ENCODE measurements at regions not wholly inside any gene's neighbourhood (a gene's known extent, or its start where the extent isn't known, plus 50 kb on each side); places are given as distances from the start of the nearest gene placed in this dataset.
"Not testable (repeated sequence)": the region's sequence is repeated elsewhere in the genome, so short reads cannot be mapped to it uniquely, and the experiment has no call there.

DNA sequence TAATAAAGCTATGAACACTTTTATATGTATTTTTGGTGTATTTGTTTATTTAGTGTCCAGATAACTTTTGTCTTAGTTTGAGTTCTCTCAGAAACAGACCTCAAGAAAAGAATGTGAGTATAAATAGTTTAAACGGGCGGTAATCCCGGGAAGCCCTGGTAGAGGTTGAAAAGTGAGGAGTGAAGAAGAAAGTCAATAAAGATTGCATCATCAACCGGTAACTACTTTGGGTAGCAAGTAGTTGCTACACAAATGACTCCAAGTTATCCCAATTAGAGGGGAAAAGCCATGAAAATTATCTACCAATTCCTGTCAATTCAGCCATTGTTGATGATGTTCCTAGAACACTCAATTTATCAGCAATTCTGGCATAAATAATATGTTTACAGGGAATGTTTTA lies 870.3 kb upstream of the RAG2 start:
- no peak overlapping the region for H3K4me3 ChIP-seq (ENCODE audit: low read depth in 1 of 2, low read length in 2 of 2)
- H3K27ac ChIP-seq (ENCODE audit: low read depth, low read length) = no peak overlapping the region
- no peaks in the 10 kb centered on the region for H3K4me1 ChIP-seq (ENCODE audit: insufficient read depth, low read length)
- H3K9me3 ChIP-seq (ENCODE audit: low read length) = no peaks in the 10 kb centered on the region
- H3K9ac ChIP-seq (ENCODE audit: low read length) = no peak overlapping the region
- H3K27me3 ChIP-seq (ENCODE audit: control insufficient read depth in 1 of 2, insufficient read depth in 2 of 2, low read length in 2 of 2) = no peaks in the 10 kb centered on the region
- H3K36me3 ChIP-seq (ENCODE audit: insufficient read depth, low read length) = no peaks in the 10 kb centered on the region

DNA sequence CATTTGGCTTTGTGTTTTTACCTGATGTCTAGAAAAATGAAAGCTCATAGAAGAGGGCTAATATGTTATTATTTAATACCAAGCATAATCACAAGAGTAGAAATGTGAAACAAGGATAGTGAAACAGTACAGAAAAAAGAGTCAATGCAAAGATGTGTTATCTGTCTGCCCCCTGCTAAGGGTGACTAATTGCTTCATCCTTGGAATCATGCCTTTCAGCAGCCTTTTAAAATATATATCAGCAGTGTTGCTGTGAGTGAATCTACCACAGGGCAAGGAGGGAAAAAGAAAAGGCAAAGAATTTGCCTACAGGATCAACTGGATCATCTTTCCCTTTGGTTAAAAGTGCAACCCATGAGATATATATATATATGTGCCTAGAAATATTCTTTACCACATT lies 867.2 kb upstream of the RAG2 start:
- no peak overlapping the region for H3K4me3 ChIP-seq (ENCODE audit: low read depth in 1 of 2, low read length in 2 of 2)
- H3K9ac ChIP-seq (ENCODE audit: low read length) = no peak overlapping the region
- no peaks in the 10 kb centered on the region for H3K9me3 ChIP-seq (ENCODE audit: low read length)
- H3K27ac ChIP-seq (ENCODE audit: low read depth, low read length) = no peak overlapping the region
- no peaks in the 10 kb centered on the region for H3K36me3 ChIP-seq (ENCODE audit: insufficient read depth, low read length)
- H3K4me1 ChIP-seq (ENCODE audit: insufficient read depth, low read length) = no peaks in the 10 kb centered on the region
- no peaks in the 10 kb centered on the region for H3K27me3 ChIP-seq (ENCODE audit: control insufficient read depth in 1 of 2, insufficient read depth in 2 of 2, low read length in 2 of 2)

DNA sequence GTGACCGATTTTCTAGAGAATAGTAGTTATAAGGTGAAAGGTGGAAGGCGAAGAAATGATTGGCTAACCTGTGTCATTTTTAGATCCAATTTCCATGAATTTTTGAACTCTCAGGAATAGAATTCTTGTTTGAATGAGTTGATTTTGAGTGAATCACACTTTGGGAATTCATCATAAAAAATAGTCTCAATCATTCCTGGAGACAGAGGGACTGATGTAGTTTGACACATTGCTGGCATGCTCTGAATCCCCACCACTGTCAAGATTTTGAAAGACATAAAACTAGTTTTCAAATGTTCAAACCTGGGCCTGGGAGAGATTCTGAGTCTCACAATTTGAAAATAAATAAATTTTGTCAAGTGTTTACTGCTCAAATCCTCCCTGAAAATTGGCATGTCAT lies 861.4 kb upstream of the RAG2 start:
- Histone ChIP-seq H3K4me1 (ENCODE audit: insufficient read depth, low read length) (no peaks in the 10 kb centered on the region), H3K9ac (ENCODE audit: low read length) (no peak overlapping the region)

DNA sequence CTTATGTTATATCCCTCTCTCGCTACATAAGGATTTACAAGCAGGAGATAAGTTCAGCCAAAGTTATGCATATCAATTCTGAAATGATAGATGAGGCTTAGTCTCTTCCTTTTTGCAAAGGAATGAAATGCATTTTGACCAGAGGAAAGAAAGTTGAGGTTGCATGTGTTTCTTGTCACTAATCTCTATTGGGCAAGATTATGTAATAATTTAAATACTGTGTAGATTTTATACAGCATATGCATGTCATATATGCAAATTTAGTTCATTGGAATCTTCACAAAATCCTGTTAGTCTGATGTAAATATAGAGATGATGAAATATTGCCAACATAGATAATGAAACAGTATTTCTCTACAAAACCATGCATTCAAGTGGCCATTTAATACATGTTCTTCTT lies 858.7 kb upstream of the RAG2 start:
- H3K9ac ChIP-seq (ENCODE audit: low read length) = no peak overlapping the region
- no peaks in the 10 kb centered on the region for H3K9me3 ChIP-seq (ENCODE audit: low read length)
- no peaks in the 10 kb centered on the region for H3K4me1 ChIP-seq (ENCODE audit: insufficient read depth, low read length)
- no peaks in the 10 kb centered on the region for H3K27me3 ChIP-seq (ENCODE audit: control insufficient read depth in 1 of 2, insufficient read depth in 2 of 2, low read length in 2 of 2)
- H3K36me3 ChIP-seq (ENCODE audit: insufficient read depth, low read length) = no peaks in the 10 kb centered on the region
- H3K27ac ChIP-seq (ENCODE audit: low read depth, low read length) = no peak overlapping the region
- H3K4me3 ChIP-seq (ENCODE audit: low read depth in 1 of 2, low read length in 2 of 2) = no peak overlapping the region

More for the DNA sequence above, 861.4 kb upstream of the RAG2 start:
- no peaks in the 10 kb centered on the region for H3K27me3 ChIP-seq (ENCODE audit: control insufficient read depth in 1 of 2, insufficient read depth in 2 of 2, low read length in 2 of 2)
- no peak overlapping the region for H3K4me3 ChIP-seq (ENCODE audit: low read depth in 1 of 2, low read length in 2 of 2)
- H3K9me3 ChIP-seq (ENCODE audit: low read length) = no peaks in the 10 kb centered on the region
- no peaks in the 10 kb centered on the region for H3K36me3 ChIP-seq (ENCODE audit: insufficient read depth, low read length)
- no peak overlapping the region for H3K27ac ChIP-seq (ENCODE audit: low read depth, low read length)

- no peak overlapping the region for H3K9ac ChIP-seq (ENCODE audit: low read length)
- no peak overlapping the region for H3K27ac ChIP-seq (ENCODE audit: low read depth, low read length)
- no peak overlapping the region for H3K4me3 ChIP-seq (ENCODE audit: low read depth in 1 of 2, low read length in 2 of 2)
- H3K9me3 ChIP-seq (ENCODE audit: low read length) = no peaks in the 10 kb centered on the region
- H3K27me3 ChIP-seq (ENCODE audit: control insufficient read depth in 1 of 2, insufficient read depth in 2 of 2, low read length in 2 of 2) = no peaks in the 10 kb centered on the region
- no peaks in the 10 kb centered on the region for H3K36me3 ChIP-seq (ENCODE audit: insufficient read depth, low read length)
- no peaks in the 10 kb centered on the region for H3K4me1 ChIP-seq (ENCODE audit: insufficient read depth, low read length)
Observed at GRCh38 chr11:37451903-37452302, 853.9 kb upstream of the RAG2 start.

- Histone ChIP-seq H3K9me3 (ENCODE audit: low read length) (no peaks in the 10 kb centered on the region), H3K27ac (ENCODE audit: low read depth, low read length) (no peak overlapping the region), H3K36me3 (ENCODE audit: insufficient read depth, low read length) (no peaks in the 10 kb centered on the region), H3K27me3 (ENCODE audit: control insufficient read depth in 1 of 2, insufficient read depth in 2 of 2, low read length in 2 of 2) (no peaks in the 10 kb centered on the region), H3K4me1 (ENCODE audit: insufficient read depth, low read length) (no peaks in the 10 kb centered on the region), H3K4me3 (ENCODE audit: low read depth in 1 of 2, low read length in 2 of 2) (no peak overlapping the region), H3K9ac (ENCODE audit: low read length) (no peak overlapping the region)
Observed at GRCh38 chr11:37450613-37451012, 852.6 kb upstream of the RAG2 start.

GRCh38 chr11:37449146-37449545 lies 851.1 kb upstream of the RAG2 start:
- no peaks in the 10 kb centered on the region for H3K9me3 ChIP-seq (ENCODE audit: low read length)
- H3K36me3 ChIP-seq (ENCODE audit: insufficient read depth, low read length) = no peaks in the 10 kb centered on the region
- H3K4me1 ChIP-seq (ENCODE audit: insufficient read depth, low read length) = no peaks in the 10 kb centered on the region
- H3K27me3 ChIP-seq (ENCODE audit: control insufficient read depth in 1 of 2, insufficient read depth in 2 of 2, low read length in 2 of 2) = no peaks in the 10 kb centered on the region
- H3K4me3 ChIP-seq (ENCODE audit: low read depth in 1 of 2, low read length in 2 of 2) = no peak overlapping the region
- no peak overlapping the region for H3K27ac ChIP-seq (ENCODE audit: low read depth, low read length)
- H3K9ac ChIP-seq (ENCODE audit: low read length) = no peak overlapping the region

DNA sequence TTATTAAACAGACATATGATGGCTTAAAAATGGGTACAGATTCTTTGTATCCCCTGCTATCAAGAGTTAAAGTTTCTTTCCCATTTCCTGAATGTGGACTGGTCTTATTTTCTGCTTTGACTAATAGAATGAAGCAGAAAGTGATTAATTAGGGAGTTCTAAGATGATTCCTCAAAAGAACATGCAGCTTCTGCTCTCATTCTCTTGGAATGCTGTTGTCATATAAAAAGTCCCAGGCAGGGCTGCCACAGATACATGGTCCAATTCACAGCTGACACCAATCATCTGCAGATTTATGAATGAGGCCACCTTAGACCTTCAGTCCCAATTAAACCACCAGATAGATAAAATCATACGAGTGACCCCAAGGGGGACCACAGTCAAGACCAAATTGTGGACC lies 844.5 kb upstream of the RAG2 start:
- H3K27me3 ChIP-seq (ENCODE audit: control insufficient read depth in 1 of 2, insufficient read depth in 2 of 2, low read length in 2 of 2) = no peaks in the 10 kb centered on the region
- H3K4me1 ChIP-seq (ENCODE audit: insufficient read depth, low read length) = no peaks in the 10 kb centered on the region
- no peaks in the 10 kb centered on the region for H3K36me3 ChIP-seq (ENCODE audit: insufficient read depth, low read length)
- H3K4me3 ChIP-seq (ENCODE audit: low read depth in 1 of 2, low read length in 2 of 2) = no peak overlapping the region
- H3K27ac ChIP-seq (ENCODE audit: low read depth, low read length) = no peak overlapping the region
- H3K9me3 ChIP-seq (ENCODE audit: low read length) = no peaks in the 10 kb centered on the region
- no peak overlapping the region for H3K9ac ChIP-seq (ENCODE audit: low read length)

DNA sequence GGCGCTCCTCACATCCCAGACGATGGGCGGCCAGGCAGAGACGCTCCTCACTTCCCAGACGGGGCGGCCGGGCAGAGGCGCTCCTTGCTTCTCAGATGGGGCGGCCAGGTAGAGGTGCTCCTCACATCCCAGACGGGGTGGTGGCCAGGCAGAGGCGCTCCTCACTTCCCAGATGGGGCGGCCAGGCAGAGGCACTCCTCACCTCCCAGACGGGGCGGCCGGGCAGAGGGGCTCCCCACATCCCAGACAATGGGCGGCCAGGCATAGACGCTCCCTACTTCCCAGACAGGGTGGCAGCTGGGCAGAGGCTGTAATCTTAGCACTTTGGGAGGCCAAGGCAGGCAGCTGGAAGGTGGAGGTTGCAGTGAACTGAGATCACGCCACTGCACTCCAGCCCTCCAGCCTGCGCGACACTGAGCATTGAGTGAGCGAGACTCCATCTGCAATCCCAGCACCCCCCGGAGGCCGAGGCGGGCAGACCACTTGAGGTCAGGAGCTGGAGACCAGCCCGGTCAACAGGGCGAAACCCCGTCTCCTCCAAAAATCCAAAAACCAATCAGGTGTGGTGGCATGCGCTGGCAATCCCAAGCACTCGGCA lies 833.7 kb upstream of the RAG2 start:
- not testable (repeated sequence) for H3K27ac ChIP-seq (ENCODE audit: low read depth, low read length); H3K4me1 ChIP-seq (ENCODE audit: insufficient read depth, low read length); H3K36me3 ChIP-seq (ENCODE audit: insufficient read depth, low read length); H3K9me3 ChIP-seq (ENCODE audit: low read length); H3K9ac ChIP-seq (ENCODE audit: low read length); H3K4me3 ChIP-seq (ENCODE audit: low read depth in 1 of 2, low read length in 2 of 2); H3K27me3 ChIP-seq (ENCODE audit: control insufficient read depth in 1 of 2, insufficient read depth in 2 of 2, low read length in 2 of 2)

DNA sequence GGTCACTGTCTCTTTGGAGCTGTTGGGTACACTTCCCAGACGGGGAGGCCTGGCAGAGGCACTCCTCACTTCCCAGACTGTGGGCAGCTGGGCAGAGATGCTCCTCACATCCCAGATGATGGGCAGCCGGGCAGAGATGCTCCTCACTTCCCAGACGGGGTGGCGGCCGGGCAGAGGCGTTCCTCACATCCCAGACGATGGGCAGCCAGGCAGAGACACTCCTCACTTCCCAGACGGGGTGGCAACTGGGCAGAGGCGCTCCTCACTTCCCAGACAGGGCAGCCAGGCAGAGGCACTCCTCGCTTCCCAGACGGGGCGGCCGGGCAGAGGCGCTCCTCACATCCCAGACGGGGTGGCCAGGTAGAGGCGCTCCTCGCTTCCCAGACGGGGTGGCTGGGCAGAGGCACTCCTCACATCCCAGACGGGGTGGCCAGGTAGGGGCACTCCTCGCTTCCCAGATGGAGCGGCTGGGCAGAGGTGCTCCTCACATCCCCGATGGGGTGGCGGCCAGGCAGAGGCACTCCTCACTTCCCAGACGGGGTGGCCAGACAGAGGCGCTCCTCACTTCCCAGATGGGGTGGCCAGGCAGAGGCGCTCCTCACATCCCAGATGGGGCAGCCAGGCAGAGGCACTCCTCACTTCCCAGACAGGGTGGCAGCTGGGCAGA lies 833.1 kb upstream of the RAG2 start:
- H3K4me1 ChIP-seq (ENCODE audit: insufficient read depth, low read length); H3K4me3 ChIP-seq (ENCODE audit: low read depth in 1 of 2, low read length in 2 of 2); H3K27me3 ChIP-seq (ENCODE audit: control insufficient read depth in 1 of 2, insufficient read depth in 2 of 2, low read length in 2 of 2); H3K36me3 ChIP-seq (ENCODE audit: insufficient read depth, low read length); H3K9ac ChIP-seq (ENCODE audit: low read length); H3K9me3 ChIP-seq (ENCODE audit: low read length); H3K27ac ChIP-seq (ENCODE audit: low read depth, low read length): not testable (repeated sequence)

DNA sequence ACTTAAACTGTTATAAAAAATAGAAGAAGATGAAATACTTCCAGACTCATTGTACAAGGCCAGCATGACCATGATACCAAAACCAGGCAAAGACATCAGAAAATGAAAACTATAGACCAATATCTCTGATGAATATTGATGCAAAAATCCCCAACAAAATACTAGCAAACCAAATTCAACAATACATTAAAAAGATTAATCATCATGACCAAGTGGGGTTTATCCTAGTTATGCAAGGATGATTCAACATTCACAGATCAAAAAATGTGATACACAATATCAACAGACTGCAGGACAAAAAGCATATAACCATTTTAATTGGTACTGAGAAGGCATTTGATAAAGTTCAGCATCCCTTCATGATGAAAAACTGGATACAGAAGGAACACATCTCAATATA lies 824.5 kb upstream of the RAG2 start:
- Histone ChIP-seq H3K36me3 (ENCODE audit: insufficient read depth, low read length) (no peaks in the 10 kb centered on the region), H3K4me1 (ENCODE audit: insufficient read depth, low read length) (no peaks in the 10 kb centered on the region), H3K4me3 (ENCODE audit: low read depth in 1 of 2, low read length in 2 of 2) (no peak overlapping the region), H3K9ac (ENCODE audit: low read length) (no peak overlapping the region), H3K9me3 (ENCODE audit: low read length) (no peaks in the 10 kb centered on the region), H3K27me3 (ENCODE audit: control insufficient read depth in 1 of 2, insufficient read depth in 2 of 2, low read length in 2 of 2) (no peaks in the 10 kb centered on the region), H3K27ac (ENCODE audit: low read depth, low read length) (no peak overlapping the region)

DNA sequence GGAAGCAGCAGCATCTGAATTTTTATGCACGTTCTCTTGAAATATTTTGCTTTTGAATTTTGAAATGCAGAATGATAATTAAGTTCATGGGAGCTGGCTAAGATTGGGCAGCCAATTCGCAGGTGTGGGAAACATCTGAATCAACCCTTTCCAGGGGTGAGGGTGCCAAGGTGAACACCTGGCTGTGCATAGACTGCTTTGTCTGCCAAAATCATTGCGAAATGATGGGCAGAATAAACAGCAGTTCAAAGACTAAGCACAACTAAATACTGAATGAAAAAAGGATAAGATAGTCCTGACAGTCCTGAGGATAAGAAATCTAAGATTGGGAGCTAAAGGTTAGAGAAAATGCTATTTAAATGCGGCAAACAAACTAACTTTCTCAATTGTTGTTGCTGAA lies 813.3 kb upstream of the RAG2 start:
- no peak overlapping the region for H3K27ac ChIP-seq (ENCODE audit: low read depth, low read length)
- no peaks in the 10 kb centered on the region for H3K9me3 ChIP-seq (ENCODE audit: low read length)
- H3K4me1 ChIP-seq (ENCODE audit: insufficient read depth, low read length) = no peaks in the 10 kb centered on the region
- no peaks in the 10 kb centered on the region for H3K36me3 ChIP-seq (ENCODE audit: insufficient read depth, low read length)
- H3K27me3 ChIP-seq (ENCODE audit: control insufficient read depth in 1 of 2, insufficient read depth in 2 of 2, low read length in 2 of 2) = no peaks in the 10 kb centered on the region
- H3K4me3 ChIP-seq (ENCODE audit: low read depth in 1 of 2, low read length in 2 of 2) = no peak overlapping the region
- no peak overlapping the region for H3K9ac ChIP-seq (ENCODE audit: low read length)

All from muscle layer of colon (tissue), 2 donors.